UCSD-AML1 (cell line): ENCODE measurements at regions not wholly inside any gene's neighbourhood (a gene's known extent, or its start where the extent isn't known, plus 50 kb on each side); places are given as distances from the start of the nearest gene placed in this dataset.
"Not testable (repeated sequence)": the region's sequence is repeated elsewhere in the genome, so short reads cannot be mapped to it uniquely, and the experiment has no call there.

Experiments used
- DNase-seq: peaks from one replicate; lab custom pipeline; 2025; ENCODE audit not compliant: unreplicated experiment; lab: John Stamatoyannopoulos, UW

DNA sequence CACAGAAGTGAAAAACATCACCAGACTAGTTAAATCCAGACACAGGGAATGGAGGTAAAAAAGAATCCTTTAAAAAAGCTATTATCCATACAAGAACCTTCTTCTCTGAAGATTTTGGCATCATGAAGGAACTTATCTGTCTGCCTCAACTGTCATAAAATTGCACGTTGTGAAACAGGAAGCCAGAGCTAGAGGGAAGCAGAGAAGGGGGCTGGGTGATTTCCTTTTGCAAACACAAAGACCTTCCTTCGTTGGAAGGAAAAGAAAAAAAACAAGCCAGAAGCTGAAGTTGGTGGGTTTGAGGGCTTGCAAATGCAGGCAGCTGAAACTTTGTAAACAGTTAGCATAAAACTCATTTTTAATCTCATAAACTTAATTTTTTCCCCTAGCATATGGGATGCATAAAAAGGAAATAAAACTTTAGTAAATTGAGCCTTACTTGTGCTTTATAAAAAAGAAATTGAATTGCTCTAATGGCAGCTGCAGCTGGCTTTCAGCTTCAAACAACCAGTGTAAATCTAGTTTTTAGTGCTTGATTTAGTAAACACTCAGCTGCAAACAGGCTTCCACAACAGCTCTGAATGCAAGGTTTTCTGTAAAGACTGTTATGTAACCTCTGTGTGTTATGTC is 101.6 kb downstream of the OTUD1 start:
- peak; percentile 15 for DNase-seq

DNA sequence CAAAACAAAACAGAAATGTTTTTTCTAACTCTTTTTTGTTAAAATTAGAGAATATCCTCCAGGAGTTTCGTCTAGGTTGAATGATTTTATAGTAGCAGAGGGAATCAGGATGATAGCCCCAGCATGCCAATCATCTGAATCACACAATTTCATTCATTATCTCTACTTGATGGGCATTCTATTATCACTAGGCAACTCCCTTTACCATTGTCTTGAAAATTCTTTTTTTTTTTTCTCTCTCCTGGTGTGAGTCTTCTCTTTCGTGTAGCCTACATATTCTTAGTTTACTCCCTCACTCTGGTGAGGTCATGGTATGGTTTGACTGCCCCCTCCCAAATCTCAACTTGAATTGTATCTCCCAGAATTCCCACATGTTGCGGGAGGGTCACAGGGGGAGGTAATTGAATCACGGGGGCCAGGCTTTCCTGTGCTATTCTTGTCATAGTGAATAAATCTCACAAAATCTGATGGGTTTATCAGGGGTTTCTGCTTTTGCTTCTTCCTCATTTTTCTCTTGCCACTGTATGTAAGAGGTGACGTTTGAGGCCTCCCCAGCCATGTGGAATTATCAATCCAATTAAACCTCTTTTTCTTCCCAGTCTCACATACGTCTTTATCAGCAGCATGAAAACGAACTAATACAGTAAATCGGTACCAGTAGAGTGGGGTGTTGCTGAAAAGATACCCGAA is 105.0 kb downstream of the OTUD1 start:
- peak; percentile 14 for DNase-seq

DNA sequence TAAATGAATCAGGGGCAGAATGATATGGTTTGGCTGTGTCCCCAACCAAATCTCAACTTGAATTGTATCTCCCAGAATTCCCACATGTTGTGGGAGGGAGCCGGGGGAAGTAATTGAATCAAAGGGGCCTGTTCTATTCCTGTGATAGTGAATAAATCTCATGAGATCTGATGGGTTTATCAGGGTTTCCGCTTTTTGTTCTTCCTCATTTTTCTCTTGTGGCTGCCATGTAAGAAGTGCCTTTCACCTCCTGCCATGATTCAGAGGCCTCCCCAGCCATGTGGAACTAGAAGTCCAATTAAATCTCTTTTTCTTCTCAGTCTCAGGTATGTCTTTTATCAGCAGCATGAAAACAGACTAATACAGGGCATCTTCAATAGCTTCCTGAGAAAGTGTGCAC is 107.0 kb downstream of the OTUD1 start:
- not testable (repeated sequence) for DNase-seq

DNA sequence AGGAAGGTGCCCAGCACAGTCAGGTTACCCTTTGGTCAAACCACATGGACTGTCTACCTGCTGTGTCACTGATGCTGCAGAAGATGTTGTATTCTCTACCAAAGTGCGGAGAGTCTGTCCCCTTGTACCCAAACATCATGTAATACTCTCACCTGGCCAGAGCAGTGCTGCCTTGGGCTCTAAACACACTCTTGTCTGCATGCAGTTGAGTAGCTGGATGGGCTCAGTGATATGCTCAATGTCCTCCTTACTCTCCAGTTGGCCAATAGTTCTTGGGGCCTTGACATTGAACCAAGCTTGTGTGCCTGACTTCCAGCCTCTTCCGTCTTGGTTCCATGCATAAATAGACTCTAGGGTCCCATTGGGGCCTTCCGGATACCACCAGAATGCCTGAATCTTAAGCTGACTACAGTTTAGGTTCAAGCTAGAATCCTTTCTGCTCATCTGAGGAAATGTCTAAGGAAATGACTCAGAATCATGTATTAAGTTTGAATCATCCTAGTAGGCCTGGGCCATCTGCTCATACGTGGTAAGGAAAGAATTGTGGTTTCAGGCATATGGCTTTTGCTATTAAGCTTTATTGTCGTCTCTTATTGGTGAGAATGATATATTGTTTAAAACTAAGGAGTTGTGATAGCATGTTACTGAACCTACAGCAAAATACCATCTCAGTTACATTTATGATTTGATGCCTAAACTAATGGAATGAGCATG is 118.0 kb downstream of the OTUD1 start:
- DNase-seq: peak; percentile 15

DNA sequence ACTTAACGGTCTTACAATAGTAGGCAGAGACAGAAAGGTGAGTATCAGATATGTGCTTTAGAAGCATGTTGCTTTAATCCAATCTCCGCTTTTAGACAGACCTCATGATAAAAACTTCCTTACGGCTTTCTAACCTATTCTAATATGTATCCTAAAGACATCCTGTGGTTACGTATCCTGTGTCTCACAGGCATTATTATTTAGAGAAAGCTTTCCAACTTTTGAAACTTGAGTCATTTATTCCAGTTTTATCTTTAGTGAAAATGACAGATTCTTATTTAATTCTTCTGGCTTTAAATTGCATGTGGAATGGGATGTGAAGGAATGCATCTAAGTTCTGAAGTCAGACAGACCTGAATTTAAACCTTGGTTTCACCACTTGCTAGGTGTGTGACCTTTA is 118.9 kb downstream of the OTUD1 start:
- DNase-seq: no peak

DNA sequence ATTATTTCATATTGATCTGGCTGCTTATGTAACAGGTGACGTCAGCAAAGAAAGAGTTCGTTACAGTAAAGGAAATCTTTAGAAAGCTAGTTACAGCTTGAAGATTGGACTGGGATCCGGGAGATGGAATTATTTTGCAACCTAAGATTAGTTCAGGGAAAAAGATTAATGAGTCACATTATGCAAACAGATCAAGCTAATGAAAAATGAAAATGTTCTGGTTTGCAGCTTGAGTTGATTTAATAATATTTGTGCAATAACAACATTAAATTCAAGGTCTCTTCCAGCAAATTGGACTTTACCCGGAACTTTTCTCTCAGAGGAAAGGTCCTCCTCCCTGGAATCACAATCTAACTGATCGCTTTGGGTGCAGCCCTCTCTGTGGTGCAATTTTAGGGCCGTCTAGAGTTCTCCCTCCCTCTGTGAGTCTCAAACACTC is 119.5 kb downstream of the OTUD1 start:
- no peak for DNase-seq

DNA sequence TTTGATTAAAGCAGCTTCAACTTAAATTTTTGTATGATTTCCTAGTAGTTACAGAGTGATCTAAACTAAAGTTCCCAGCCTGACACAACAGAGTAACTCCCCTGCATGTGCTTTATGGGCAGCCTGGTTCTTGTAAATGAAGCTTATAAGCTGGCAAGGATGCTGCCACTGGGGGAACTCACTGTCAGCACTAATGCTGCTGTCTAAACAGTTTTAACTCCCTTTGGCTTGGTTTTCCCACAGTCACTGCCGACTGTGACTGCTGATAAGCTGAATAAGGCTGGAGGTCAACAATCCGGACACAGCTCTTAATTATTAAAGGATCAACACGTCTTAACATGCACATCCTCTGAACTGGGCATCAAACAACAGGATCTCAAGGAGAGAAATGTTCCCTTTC is 130.1 kb downstream of the OTUD1 start:
- no peak for DNase-seq

DNA sequence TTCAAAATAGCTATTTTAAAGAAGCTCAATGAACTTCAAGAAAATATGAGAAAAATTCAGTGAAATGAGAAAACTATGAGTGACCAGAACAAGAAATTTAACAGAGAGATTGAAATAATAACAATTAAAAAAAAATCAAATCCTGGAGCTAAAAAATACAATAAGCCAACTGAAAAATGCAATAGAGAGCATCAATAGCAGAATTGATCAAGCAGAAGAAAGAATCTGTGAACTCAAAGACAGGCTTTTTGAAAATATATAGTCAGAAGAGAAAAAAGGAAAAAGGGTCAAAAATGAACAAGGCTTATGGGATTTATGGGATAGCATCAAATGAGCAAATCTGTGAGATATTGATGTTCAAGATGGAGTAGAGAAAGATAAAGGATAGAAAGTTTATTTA is 133.0 kb downstream of the OTUD1 start:
- no peak for DNase-seq

DNA sequence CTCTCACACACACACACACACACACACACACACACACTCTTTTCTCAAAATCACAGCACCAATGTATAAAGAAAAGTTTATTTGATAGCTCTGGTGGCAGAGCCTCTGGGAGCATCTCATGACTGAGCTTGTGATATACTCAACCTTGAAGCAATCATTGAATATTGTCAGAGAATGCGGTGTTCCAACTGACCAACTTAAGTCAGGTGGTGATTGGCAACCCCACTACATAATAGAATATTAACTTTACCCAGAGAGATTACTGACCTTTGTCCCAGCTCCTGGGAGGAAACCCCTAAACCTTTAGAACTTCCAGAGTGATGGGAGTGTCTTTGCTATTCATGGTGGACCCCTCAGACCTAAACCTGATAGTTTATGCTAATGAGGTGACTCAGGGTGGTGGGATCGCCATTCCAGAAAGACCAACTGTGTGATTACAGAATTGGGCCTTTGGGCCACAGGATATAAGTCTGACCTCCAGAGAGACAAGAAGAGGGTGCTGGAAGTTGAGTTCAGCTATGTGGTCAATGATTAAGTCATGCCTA is 143.1 kb downstream of the OTUD1 start:
- DNase-seq: no peak

DNA sequence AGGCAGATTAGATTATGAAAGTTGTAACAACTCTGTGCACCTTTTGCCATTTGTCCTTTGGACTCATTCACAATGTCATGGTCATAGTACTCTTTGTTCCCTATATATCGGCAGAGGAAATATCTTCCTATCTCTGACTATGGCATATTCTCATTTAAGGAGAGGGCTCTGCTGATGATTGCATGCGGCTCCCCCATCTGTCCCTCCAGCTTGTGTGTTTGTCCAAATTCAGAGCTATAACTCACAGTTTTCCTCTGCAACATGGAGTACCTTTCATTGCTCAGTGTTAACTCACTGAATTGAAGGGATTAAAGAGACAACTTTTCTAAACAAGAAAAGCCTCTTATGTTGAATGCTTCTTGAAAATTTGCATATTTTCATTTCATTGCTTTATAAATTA is 145.5 kb downstream of the OTUD1 start:
- no peak for DNase-seq

DNA sequence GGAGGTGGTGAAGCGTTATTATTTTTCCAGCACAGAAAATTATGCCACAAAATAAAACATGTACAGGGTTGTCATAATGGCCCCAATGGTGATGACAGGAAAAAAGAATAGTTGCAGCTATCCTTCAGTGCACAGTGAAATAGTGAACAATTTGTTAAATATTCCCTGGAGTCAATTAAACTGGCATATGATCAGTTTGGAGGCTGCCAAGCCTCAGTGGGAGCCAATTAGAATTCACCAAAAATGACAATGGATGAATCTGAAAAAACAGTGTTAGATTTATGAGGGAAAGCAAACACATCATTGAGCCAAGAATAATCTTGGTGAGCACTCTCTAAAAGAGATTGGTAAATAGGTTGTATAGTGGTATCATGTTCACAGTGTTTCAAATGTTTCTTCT is 146.3 kb downstream of the OTUD1 start:
- no peak for DNase-seq

DNA sequence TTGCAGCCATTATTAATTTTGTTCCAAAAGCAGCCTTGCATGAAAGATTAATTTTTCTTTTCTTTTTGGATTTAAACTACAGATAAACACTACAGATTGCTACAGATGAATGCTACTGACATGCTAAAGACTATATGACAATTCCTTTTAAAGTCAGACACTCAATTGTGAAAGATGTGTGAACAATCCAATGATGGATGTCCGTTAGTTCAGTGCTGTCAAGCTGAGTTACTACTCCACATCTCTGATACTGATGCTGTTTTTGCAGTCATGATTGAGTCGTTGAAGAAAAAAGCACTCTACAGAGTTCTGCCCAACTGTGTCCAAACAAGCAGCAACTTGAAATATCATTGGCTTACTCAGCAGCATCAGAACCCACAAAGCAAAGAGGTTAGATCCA is 146.8 kb downstream of the OTUD1 start:
- DNase-seq: no peak

DNA sequence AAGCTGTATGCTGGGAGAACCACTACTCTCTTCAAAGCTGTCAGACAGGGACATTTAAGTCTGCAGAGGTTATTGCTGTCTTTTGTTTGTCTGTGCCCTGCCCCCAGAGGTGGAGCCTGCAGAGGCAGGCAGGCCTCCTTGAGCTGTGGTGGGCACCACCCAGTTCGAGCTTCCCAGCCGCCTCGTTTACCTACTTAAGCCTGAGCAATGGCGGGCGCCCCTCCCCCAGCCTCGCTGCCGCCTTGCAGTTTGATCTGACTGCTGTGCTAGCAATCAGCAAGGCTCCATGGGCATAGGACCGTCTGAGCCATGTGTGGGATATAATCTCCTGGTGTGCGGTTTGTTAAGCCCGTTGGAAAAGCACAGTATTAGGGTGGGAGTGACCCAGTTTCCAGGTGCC is 156.4 kb downstream of the OTUD1 start:
- not testable (repeated sequence) for DNase-seq

DNA sequence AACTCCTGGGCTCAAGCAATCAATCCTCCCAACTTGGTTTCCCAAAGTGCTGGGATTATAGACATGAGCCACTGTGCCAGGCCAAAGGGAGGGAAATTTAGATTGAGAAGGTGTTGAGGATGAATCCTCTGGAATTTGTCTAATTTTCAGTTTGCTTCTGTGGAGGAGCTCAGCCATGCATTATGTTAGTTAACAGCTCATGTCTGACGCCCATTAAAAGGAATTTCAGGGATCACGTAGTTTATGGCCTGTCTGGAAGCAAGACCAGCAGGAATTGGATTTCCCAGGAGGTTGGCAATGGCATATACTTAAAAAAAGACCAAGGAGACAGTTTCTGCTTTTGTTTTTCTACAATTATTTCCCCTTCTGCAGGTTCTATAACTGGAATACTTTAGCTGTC is 165.7 kb downstream of the OTUD1 start:
- DNase-seq: no peak

DNA sequence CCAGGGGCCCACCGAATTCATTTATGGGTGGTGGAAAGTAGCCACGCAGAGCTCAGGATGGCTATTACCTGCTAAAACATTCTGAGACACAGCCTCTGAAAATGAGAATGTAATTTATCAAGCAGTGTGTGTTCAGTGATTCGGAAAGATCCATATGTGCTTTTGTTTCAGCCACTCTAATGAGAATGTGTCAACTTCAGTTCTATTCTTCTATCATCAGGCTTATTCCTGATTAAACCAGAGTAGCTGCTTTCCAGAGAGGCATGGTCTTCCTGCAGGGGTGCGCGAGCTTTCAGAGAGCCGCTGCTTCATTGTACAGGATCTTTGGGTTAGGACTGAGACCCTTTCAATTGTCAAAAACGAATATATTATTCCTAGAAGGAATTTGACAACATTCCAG is 167.6 kb downstream of the OTUD1 start:
- DNase-seq: no peak

DNA sequence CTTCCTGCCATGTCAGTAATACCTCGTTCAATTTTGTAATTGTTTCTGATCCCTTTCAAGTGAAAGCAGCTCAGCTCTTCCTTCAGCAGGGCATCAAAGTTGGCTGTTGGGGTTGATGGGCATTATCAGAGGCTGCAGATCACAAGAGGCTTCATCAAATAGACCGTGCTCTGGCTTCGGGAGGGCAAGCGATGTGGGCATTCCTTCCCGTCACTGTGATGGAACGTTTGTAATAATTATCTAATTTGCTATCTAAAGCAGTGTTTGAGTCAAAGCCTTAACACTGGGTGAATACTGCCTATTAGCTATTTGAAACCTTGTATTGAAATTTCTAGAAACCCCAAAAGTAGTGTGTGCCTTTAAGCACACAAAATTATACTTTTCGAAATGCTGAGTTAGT is 170.1 kb downstream of the OTUD1 start:
- DNase-seq: no peak

DNA sequence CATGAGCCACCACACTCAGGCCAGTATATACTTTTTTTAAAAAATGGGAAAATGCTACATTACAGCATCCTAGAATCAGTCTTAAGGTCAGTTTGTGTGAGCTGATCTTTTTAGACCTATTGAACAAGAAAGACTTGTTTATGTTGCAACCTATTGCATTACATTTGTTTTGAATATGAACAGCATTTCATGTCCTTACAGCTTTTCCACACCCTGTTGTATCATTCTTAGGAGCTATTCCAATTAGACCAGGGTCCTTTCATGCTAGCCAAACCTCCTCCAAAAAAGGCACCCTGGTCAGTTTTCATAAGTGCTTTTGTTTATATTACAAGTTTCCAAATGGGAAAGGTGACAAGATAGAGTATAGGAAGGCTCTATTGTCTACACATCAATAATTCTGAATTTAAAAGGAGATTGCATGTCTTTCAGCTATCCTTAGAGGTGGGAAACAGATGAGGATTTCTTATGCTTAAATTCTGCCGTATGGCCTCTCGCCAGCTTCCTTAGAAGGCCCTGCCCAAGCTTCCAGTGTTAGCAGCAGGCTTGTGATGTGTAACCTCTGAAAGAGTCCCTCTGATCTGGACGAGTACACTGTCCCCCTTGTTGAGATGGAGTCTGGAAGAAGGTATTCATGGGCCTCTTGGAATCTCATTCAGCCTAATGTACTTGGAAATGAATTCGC is 171.9 kb downstream of the OTUD1 start:
- DNase-seq: no peak

DNA sequence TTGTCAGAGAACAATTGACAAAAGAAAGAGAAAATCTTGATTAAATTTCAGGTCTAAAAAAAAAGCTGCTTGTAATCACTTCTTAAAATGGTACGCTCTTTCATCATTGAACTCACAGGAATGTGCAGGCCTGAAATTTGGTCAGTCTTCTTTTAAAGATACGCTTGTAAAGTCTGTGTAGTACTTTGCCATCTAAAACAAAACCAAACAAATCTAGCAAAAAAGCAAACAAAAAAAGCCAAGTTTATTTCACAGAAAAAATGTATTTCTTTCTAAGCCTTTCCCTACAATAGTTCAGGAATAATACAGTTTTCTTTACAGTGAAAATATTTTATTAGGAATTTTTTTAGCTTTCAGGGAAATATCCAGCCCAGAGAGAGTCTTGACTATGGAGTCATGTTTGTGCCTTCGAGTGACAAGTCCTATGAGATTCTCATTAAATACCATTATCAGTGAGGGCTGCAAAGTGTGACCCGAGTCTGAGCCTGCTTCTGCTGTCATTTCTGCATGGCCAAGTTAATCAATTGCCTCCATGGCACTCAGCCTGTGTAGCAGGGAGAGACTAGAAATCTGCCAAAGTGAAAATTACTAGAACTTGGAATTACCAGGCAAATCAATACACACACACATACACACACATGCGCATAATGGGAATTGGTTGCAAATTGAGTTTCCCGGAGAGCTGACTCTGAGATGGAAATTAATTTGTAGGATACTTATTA is 172.6 kb downstream of the OTUD1 start:
- DNase-seq: no peak

DNA sequence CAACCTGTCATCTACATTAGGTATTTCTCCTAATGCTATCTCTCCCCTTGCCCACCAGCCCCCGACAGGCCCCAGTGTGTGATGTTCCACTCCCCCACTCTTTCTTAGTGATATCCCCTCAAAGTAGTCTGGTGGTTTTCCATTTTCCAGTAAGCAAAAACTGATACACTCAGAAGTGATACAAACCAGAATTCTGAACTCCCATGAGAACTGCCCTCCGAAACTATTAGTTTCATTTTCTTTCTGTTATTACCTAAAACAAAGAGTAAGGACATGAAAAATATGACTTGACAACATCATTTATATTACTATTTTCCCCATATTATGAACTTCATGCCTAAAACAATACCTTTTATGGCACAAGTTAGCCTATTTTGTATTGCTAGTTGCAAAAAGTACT is 175.0 kb downstream of the OTUD1 start:
- DNase-seq: no peak

DNA sequence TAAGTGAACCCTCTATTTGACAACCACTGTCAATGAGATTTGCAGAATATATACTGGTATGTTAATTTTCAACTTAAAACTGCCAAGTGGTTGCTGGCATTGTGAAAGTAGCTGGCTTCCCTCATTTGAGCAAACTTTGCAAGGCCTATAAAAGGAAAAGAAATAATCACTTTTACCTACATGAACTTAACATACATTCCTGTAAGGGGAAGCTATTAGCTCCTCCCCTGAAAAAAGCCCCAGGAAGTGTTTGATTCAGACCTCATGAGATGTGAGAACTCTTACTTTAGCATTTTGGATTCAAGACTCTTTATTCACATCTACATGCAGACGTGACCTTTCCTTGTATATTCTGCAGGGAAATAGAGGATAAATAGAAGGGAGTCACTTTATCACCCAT is 175.6 kb downstream of the OTUD1 start:
- DNase-seq: no peak

DNA sequence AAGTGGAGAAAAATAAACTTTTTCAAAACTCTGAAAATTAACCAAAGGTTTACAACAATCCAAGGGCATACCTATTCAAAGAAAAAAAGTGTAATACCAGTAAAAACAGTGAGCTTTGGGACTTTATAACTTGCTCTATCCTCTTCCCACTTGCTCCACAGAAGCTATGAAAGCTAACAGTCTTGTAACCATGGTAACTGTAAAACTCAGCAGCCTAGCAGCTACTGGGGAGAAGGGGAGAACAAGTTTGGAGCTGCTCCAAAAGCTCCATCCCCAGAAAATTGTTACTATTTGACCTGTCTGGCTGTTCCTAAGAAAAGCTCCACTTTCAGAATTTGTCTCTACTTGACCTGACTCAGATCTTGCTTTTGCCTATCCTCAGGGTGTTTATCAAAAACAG is 191.5 kb downstream of the OTUD1 start:
- no peak for DNase-seq
